OCI-M2 (cell line): ENCODE measurements at regions not wholly inside any gene's neighbourhood (a gene's known extent, or its start where the extent isn't known, plus 50 kb on each side); places are given as distances from the start of the nearest gene placed in this dataset.

Experiments used
- DNase-seq: peaks from one replicate; lab custom pipeline; 2025; ENCODE audit not compliant: unreplicated experiment; lab: John Stamatoyannopoulos, UW

DNA sequence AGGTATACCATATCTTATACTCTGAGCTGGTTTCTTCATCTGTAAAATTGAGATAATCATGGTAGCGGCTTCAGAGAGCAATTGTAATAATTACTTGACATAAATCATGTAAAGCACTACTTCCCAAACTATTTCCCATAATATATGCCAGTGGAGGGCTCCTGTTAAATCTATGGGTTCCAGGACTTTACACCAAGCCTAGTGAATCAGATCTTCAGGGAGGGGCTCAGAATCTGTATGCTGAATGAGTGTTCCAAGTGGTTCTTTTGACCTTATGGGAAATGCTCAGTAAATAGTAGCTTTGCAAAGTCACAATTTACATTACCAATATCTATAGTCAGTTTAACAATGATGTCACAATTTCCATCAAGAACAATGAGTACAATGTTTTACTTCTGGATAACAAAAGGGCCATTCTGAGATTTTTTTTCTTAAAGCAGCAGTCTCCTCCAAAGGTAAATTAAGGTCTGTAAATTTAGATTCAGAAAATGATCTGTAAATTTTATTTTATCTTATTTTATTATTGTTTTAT lies 50.9 kb upstream of the NLK start:
- no peak for DNase-seq
